AG10803 (cell line): ENCODE measurements at regions not wholly inside any gene's neighbourhood (a gene's known extent, or its start where the extent isn't known, plus 50 kb on each side); places are given as distances from the start of the nearest gene placed in this dataset.

Source experiments
- DNase-seq: peaks from one replicate; pipeline ENCODE4 v3.0.0; 2010; ENCODE audit warnings: low read depth
- H3K4me3 ChIP-seq: 2 replicates; pipeline ENCODE4 v1.5.1; 2011; ENCODE audit warnings: mild to moderate bottlenecking, low read length, control low read depth
- TF ChIP-seq, protein P1 (sequence below): conservative IDR thresholded peaks from 2 replicates; pipeline ENCODE4 v1.5.1; 2011; ENCODE audit warnings: mild to moderate bottlenecking, low read length, control low read depth, inconsistent platforms

GRCh38 chr16:52035436-52035835 is 511.5 kb downstream of the TOX3 start:
- TF ChIP-seq, protein P1, sequence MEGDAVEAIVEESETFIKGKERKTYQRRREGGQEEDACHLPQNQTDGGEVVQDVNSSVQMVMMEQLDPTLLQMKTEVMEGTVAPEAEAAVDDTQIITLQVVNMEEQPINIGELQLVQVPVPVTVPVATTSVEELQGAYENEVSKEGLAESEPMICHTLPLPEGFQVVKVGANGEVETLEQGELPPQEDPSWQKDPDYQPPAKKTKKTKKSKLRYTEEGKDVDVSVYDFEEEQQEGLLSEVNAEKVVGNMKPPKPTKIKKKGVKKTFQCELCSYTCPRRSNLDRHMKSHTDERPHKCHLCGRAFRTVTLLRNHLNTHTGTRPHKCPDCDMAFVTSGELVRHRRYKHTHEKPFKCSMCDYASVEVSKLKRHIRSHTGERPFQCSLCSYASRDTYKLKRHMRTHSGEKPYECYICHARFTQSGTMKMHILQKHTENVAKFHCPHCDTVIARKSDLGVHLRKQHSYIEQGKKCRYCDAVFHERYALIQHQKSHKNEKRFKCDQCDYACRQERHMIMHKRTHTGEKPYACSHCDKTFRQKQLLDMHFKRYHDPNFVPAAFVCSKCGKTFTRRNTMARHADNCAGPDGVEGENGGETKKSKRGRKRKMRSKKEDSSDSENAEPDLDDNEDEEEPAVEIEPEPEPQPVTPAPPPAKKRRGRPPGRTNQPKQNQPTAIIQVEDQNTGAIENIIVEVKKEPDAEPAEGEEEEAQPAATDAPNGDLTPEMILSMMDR: no peak
- H3K4me3 ChIP-seq: no peak overlapping the region
- no peak for DNase-seq

- no peak for DNase-seq
- H3K4me3 ChIP-seq: no peak overlapping the region
- TF ChIP-seq, protein P1: no peak
Observed at GRCh38 chr16:52034830-52035229, 512.1 kb downstream of the TOX3 start.

DNA sequence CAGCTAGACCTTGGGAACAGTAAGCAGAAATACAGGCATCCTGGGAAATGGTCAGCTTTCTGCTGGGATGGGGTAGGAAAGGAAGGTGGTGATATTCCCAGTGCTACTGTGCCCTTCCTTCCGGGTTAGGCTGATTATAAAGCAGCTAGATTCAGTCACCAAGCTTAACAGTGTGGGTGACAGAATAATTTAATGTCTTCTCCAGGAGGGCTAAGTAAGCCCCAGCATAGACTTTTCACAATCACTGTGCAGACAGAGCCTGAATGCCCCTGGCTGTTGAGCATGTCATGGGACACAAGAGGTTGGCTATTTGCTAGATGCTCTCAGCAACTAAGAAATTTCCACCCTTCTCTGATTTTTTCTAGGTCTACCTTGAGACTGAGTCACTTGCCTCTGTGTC is 513.0 kb downstream of the TOX3 start:
- TF ChIP-seq, protein P1: no peak
- no peak overlapping the region for H3K4me3 ChIP-seq
- DNase-seq: no peak

GRCh38 chr16:52022980-52023379 is 524.0 kb downstream of the TOX3 start:
- TF ChIP-seq, protein P1: no peak
- no peak for DNase-seq
- H3K4me3 ChIP-seq: no peak overlapping the region

GRCh38 chr16:52022177-52022576 is 524.8 kb downstream of the TOX3 start:
- no peak for DNase-seq
- H3K4me3 ChIP-seq: no peak overlapping the region
- TF ChIP-seq, protein P1: no peak

DNA sequence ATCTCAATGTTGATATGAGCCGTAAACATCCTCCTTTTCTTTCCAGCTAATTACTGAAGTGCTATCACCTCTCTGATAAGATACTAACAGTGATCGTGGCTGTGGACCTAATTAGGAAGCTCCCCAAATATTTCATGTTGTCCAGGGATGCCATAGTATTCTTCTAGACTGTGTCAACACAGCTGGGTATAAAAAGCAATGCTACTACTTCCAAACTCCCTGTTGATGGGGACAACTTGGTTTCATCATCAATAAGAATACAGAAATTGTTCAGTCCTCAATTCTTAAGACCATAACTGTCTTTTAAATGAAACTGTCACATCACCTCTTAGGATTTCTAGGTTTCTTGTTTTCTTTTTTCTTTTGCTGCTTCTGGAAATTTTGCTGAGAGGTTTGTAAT is 530.6 kb downstream of the TOX3 start:
- no peak overlapping the region for H3K4me3 ChIP-seq
- DNase-seq: no peak
- TF ChIP-seq, protein P1: no peak

GRCh38 chr16:52005551-52005950 is 541.4 kb downstream of the TOX3 start:
- no peak for DNase-seq
- TF ChIP-seq, protein P1: no peak
- no peak overlapping the region for H3K4me3 ChIP-seq
